VCaP (cell line): ENCODE measurements at regions not wholly inside any gene's neighbourhood (a gene's known extent, or its start where the extent isn't known, plus 50 kb on each side); places are given as distances from the start of the nearest gene placed in this dataset.
"Not testable (repeated sequence)": the region's sequence is repeated elsewhere in the genome, so short reads cannot be mapped to it uniquely, and the experiment has no call there.

ENCODE experiments used
- H3K27ac ChIP-seq: fragments of 450-650 bp; 2 replicates; pipeline ENCODE4 v1.5.1; 2017
- TF ChIP-seq, protein P1 (sequence below): fragments of 450-650 bp; conservative IDR thresholded peaks from 2 replicates; pipeline ENCODE4 v1.5.1; 2017; ENCODE audit warnings: mild to moderate bottlenecking, moderate library complexity

DNA sequence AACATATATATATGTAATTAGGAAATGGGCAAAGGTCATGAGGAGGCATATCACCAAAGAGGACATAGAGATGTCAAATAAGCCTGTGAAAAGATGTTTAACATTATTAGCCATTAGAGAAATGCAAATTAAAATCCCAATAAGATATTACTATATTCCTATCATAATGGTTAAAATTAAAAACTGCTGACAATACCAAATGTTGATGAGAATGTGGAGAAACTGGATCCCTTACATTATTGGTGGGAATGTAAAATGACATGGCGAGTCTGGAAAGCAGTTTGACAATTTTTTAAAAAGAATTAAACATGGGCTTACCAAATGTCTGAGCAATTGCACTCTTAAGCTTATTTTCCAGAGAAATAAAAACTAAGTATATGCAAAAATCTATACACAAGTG, 1821.6 kb upstream of the C9orf72 start:
- H3K27ac ChIP-seq, result no peak overlapping the region
- TF ChIP-seq, protein P1, sequence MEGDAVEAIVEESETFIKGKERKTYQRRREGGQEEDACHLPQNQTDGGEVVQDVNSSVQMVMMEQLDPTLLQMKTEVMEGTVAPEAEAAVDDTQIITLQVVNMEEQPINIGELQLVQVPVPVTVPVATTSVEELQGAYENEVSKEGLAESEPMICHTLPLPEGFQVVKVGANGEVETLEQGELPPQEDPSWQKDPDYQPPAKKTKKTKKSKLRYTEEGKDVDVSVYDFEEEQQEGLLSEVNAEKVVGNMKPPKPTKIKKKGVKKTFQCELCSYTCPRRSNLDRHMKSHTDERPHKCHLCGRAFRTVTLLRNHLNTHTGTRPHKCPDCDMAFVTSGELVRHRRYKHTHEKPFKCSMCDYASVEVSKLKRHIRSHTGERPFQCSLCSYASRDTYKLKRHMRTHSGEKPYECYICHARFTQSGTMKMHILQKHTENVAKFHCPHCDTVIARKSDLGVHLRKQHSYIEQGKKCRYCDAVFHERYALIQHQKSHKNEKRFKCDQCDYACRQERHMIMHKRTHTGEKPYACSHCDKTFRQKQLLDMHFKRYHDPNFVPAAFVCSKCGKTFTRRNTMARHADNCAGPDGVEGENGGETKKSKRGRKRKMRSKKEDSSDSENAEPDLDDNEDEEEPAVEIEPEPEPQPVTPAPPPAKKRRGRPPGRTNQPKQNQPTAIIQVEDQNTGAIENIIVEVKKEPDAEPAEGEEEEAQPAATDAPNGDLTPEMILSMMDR, result no peak

DNA sequence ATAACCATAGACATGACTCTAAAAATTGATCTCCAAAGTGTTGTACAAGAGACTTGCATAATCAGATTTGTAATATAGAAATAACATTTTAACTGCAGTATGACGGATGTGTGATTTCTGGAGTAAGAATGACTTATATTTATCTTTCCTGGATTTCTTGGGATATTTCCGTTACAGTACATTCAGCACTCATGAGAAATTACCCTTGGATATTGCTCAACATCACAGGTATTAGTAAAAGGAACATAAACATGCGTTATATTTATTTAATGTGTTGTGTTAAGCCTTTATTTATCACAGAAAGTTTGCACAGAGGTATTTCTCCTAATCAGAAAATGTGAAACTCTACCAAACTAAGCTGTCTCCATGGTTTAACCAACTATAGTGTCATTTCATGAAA, 1823.9 kb upstream of the C9orf72 start:
- no peak overlapping the region for H3K27ac ChIP-seq
- TF ChIP-seq, protein P1, result no peak

DNA sequence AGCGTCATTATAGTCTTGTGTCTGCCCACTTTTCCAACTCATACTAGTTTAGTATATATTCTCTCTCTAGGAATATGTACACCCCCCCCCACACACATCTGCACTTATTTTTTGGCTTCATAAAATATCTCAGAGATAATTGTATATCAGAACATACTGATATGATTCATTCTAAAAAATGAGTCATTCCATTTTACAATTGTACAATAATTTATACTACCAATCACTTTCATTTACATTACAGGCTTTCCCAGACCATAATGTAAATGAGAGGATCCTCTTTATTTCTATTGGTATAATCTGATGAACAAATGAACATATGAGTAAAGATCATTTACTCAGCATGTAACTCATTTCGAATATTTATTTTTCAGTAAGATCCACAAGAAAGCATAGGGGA, 1842.9 kb upstream of the C9orf72 start:
- TF ChIP-seq, protein P1, result no peak

DNA sequence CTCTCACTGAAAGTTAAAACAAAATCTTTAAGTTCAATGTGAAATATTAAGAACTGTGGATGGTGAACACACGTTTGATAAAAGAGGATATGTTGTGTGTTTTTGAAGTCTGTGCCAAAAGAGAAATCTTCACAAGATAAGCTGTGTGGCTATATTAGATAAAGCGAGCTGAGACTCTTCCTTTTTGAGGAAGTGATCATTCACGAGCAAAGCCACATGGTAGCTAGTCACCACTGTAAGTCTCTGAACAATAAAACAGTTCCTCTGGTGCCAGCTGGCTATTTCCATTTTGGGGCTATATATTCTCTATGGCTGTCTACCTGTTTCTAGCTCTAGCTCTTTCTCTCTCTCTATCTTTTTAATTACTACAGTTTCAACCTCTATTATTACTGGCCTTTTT, 1849.2 kb upstream of the C9orf72 start:
- H3K27ac ChIP-seq, result no peak overlapping the region
- TF ChIP-seq, protein P1, result no peak

More for the DNA sequence above, 1842.9 kb upstream of the C9orf72 start:
- H3K27ac ChIP-seq, result no peak overlapping the region

DNA sequence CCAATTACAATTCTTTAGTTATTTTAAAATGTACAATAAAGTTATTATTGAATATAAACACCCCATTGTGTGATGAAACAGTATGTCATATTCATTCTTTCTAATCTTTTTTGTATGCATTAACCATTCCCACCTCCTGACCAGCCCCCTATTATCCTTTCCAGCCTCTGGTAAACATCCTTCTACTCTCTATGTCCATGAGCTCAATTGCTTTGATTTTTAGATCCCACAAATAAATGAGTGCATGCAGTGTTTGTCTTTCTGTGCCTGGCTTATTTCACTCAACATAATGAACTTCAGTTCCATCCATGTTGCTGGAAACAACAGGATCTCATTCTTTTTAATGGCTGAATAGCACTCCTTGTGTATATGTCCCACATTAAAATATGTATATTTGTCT, 1858.9 kb upstream of the C9orf72 start:
- TF ChIP-seq, protein P1, result no peak
- H3K27ac ChIP-seq, result no peak overlapping the region

DNA sequence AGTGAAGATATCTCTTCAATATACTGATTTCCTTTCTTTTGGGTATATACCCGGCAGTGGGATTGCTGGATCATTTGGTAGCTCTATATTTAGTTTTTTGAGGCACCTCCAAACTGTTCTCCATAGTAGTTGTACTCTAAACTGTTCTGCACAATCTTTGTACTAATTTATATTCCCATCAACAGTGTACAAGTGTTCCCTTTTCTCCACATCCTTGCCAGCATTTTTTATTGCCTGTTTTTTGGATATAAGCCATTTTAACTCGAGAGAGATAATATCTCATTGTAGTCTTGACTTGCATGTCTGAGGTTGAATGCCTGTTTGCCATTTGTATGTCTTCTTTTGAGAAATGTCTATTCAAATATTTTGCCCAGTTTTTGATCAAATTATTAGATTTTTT, 1859.4 kb upstream of the C9orf72 start:
- H3K27ac ChIP-seq, result not testable (repeated sequence)

DNA sequence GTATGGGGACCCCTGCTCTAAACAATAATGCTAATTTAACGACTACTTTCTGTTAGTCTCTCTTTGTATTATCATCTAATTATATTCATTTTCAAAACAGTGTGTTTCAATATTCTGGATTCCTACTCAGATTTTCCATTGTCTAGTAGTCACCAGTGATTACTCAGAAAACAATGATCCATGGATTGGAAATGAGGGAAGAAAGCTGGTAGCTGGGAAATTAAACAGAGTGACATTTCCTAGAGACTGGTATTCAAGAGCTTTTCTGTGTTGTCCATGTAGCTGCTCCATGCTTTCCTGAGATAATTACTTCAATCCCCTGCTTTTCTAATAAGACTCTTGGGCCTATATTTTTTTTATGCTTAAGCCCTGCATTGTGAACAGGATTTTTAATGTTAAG, 1862.1 kb upstream of the C9orf72 start:
- TF ChIP-seq, protein P1, result no peak
- no peak overlapping the region for H3K27ac ChIP-seq

DNA sequence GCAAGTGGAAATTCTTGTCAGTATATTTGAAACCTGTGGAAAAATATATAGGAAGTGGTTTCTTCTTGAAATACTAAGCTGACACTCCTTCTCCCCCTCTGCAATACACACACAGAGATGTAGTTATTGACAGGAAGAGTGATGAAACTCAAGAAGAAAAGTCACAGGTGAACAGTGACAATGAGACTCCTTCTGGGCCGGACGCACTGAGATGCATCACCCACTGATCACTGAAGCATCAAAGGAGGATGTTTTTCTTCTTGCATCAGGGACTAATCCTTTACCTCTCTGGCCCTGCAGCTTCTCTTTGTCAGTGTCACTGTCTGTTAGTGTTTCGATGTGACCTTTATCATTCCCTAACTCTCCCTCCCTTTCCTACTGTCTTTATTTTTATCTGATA, 1864.2 kb upstream of the C9orf72 start:
- H3K27ac ChIP-seq, result no peak overlapping the region
- TF ChIP-seq, protein P1, result no peak
